Left cardiac atrium (tissue), 4 donors: ENCODE measurements at regions not wholly inside any gene's neighbourhood (a gene's known extent, or its start where the extent isn't known, plus 50 kb on each side); places are given as distances from the start of the nearest gene placed in this dataset.
"Not testable (repeated sequence)": the region's sequence is repeated elsewhere in the genome, so short reads cannot be mapped to it uniquely, and the experiment has no call there.

Experiments used
- ATAC-seq, 2 donors: fragments of 200-7000 bp; cut with Tn5 transposase; one replicate each; pipeline ENCODE4 v1.9.1; 2020; ENCODE audit warnings: mild to moderate bottlenecking in 2 of 2, moderate library complexity in 2 of 2
- DNase-seq: peaks from one replicate; pipeline ENCODE4 v3.0.0-alpha.2; 2020
- intact Hi-C, 2 donors: fragments of 100-400 bp; cut with DNase I; formaldehyde crosslinking; loops; one replicate each; pipeline versions ENCODE4 v1.14.1 to v1.15.1; 2022 to 2023
- donor health status: DM: no; HTN: yes; CAD: no.
- donor health status: DM: no; HTN: yes; CAD: no; lungs with severe emphysema.
- donor health status: DM: yes; HTN: yes; CAD: no.
- donor health status: Dilated cardiomyopathy.

DNA sequence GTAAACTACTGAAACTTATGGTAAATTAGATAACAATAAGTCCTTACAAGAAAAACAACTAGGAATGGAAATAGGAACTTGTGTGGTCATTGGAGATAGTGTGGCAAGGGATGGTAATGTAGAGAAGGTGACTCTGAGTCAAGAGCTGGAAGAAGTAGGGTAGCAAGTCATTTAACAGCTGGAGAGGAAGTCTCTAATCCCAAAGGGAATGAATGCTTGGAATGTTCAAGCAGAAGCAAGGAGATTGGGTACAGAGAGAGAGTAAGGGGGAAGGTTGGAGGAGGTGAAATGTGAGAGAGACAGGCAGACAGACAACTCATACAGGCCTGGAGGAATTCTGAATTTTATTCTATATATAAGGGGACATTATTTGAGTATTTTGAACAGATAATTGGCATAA lies 260.6 kb upstream of the MAD2L1 start:
- no peak for DNase-seq
- intact Hi-C loops = no loop called here
- no peak for ATAC-seq

DNA sequence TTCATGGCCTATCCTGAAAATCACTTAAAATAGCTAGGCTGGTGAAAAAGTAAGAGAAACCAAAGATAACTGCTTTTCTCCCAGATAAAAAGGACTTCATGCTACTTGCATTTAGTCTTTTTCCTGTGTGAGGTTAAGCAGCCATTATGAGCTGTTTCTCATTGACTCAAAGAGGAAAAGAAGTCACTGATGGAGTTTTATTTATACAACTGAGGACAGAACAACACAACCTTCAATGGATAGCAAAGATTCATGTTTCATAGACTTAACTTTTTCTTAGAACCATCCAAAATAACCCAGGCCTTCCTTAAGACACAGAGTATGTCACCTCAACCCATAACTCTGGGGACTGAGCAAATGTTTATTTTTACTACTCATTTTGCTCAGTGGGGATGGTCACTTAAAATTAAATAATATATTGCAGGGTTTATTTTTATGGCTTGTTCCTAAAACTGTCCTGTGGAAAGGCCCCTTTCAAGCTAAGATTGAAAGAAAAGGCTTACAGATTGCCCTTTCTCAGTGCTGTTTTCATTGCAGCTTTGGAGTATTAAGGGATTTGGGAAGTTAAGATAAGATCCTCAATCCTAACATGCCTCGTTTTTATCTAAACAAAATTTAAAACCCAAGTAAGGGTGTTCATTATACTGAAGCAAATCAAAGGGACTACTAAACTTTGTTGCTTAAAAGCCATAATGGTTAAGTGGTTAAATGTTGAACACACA lies 252.6 kb upstream of the MAD2L1 start:
- ATAC-seq = no peak
- DNase-seq = no peak
- intact Hi-C loops = no loop called here

DNA sequence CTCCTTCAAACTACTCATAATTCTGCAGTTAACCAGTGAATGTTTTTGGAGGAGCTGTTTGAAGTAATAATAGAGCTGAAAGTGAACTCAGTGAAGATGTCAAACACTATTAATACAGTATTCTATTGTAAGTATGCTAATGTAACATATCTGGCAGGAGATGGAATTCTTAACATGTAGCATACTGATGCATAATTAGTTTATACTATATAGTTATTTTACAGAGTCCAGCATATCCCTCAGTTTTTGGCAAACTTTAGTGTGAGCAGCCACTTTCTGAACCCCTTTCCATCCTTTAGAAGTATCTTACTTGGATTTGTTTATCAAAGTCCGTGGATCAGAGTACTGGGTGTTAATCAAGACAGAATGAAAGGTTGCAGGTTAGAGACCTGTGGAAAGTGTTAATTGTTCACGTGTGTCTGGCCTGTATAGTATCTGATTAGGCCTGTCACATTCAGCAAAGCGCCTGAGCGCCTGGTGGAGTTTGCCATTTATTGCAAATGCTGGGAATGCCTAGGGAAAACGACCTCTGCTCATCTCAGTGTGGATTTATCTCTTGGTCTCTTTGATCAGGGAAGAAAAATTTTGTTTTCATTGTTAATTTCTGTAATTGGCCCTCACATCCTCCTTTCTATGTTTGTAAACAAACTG lies 251.7 kb upstream of the MAD2L1 start:
- intact Hi-C loops = no loop called here
- no peak for ATAC-seq

DNA sequence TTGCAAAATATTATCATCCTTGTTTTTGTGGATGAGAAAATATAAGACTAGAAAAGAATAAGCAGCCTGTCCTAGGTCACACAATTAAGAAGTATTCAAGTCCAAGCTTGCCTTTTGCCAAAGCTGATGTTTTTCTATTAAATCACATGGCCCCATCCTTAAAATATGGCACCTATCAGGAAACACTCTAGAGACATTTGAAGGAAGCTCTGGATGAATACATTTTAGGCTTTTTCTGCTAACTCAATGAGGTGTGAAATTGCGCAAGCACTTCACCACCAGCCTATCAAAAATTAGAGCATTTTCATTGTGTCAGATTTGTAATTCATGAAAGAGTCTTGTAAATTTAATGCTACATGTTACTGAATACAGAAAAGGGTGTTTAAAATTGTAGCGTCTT lies 251.1 kb upstream of the MAD2L1 start:
- DNase-seq (no peak), ATAC-seq (no peak)
- intact Hi-C loops = no loop called here

More for the DNA sequence above, 251.7 kb upstream of the MAD2L1 start:
- no peak for DNase-seq

DNA sequence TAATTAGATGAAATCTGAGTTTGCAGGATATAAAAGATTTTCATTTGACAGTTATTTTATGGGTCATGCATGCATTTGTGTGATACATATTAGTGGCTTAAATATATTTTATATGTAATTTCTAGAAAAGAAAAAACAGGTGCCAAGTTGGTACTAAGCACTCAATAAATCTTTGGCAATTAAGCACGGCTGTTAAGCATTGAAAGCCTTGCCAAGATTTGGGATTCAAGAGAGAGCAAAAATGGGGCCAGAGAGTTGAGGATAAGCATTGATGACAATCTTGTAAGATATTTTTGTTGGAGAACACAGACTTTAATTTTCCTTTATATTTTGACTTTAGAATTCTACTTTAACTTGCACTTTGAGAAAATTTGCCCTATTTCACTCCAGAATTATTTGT lies 249.8 kb upstream of the MAD2L1 start:
- intact Hi-C loops = no loop called here
- DNase-seq = no peak

DNA sequence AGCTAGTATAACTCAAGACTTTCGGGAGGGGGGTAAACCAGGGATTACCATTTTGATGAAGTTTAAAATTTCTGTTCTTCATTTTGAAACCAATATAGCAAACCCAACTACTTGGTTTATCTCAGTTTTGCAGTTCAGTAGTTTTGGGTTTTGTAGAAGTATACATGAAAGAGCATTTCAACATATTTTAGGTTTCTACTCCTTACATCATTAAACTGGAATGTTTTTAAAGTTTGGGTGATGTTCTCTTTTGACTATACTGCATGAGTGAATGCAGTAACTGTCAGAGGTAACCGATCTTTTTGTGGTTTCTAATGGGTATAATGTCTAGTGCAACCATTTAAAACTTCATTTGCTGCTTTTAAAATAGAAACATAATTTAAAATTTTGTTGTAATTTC lies 248.3 kb upstream of the MAD2L1 start:
- intact Hi-C loops = no loop called here
- DNase-seq = no peak
- no peak for ATAC-seq

More for the DNA sequence above, 249.8 kb upstream of the MAD2L1 start:
- no peak for ATAC-seq

DNA sequence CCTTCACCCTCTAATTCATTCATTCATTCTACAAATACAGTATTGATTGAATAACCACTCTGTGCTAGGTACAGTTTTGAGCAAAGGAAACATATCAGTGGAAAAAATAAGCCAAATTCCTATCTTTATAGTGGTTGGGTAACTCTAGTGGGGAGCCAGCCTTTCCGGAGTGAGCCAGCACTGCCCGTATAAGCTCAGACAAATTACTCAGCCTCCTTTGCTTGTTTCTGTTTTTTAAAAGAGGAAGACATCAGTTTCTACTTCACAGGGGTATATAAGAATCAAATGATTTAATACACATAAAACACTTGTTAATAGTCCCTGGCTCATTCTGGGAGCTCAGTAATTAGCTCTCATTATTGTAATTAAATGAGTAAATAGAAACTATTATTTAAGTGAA lies 238.2 kb upstream of the MAD2L1 start:
- ATAC-seq (peak in 1 of 2 donors; percentile 44), DNase-seq (no peak)
- intact Hi-C loops = no loop called here

DNA sequence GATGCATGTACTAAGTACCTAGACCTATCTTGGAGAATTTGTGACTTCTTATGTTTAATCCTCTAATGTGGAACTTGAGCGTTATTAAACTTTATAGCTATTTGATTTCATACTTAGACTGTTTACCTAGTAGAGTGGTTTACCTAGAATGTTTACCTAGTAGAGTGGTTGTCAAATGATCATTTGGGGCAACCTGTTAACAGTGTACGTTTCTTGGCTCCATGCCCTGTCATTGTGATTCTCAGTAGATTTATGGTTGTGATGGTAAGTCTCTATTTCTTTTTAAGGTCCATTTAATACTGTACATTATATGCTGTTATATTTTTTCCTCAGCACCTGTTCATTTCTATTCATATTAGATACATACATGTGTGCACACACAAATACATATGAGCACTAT lies 233.0 kb upstream of the MAD2L1 start:
- ATAC-seq (no peak), DNase-seq (no peak)
- intact Hi-C loops = no loop called here

DNA sequence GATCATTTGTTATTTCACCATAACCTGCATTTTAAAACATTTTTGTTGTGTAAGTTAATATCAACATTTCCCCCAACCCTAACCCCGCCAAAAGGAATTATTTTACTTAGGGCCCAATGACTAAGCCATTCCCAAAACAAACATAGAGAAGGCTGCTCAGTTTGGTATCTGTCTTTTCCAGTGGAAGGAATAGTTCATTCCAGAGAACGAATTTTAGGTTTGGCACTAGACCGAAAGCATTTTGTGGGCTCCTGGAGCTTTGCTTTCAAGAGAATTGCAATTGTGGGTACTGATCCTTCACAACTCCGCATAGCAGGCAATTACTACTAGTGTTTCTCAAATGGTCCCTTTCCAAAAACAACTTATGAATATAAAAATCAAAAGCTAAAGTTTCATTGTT lies 226.7 kb upstream of the MAD2L1 start:
- intact Hi-C loops = no loop called here
- ATAC-seq (no peak), DNase-seq (no peak)

DNA sequence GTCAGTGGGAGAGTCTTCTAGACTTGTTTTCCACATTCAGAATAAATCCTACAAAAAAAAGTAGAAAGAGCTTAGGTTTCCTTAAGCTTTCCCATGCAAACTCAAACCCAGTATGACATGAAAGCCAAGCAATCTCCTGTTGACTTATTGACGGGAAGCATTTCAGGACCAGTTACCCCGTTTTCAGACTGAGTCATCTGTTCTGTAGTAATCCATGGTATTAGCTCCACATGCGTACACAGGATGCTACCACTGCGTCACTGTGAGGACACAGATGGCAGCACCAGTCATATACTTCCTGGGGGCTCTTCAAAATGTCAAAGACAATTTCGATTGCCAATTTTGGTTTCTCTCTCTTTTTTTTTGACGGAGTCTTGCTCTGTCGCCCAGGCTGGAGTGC lies 224.9 kb upstream of the MAD2L1 start:
- intact Hi-C loops = no loop called here
- ATAC-seq = no peak
- no peak for DNase-seq

DNA sequence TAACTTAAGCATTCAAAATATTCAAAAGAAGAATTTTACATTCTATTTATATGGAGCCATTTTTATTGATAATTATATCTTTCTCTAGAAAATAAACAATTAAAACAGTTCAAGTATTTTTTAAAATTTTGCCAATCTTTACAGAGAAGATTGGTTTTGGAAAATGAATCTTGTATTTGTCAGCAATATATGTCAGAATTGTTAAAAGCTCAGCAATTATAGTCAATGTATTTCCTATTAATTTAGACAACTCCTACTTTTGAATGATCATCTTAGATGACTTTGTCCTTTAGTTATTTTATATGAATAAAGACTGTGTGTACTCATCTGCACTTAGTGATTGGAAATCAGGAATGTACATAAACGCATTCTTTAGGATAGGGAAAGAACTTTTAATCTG lies 223.9 kb upstream of the MAD2L1 start:
- intact Hi-C loops = no loop called here
- ATAC-seq (no peak), DNase-seq (no peak)

DNA sequence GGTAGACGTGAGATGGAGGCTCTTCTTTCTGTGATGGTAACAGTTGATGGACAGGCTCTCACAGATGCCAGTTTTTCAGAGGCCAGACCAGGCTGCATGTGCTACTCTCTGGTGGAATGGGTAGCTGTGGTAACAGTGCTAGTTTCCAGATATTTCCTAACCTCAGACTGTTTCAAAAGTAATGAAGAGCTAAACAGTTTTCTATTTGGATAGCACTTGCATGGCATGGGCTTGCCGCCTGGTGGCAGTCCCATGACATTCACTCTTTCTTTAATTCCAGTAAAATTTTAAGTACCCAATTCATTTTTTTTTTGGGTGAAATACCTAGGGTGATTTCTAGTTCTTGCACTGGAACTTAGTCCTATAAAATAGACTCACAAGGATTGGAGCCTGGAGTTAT lies 220.2 kb upstream of the MAD2L1 start:
- DNase-seq = no peak
- intact Hi-C loops = no loop called here
- ATAC-seq = peak in 1 of 2 donors; percentile 70

DNA sequence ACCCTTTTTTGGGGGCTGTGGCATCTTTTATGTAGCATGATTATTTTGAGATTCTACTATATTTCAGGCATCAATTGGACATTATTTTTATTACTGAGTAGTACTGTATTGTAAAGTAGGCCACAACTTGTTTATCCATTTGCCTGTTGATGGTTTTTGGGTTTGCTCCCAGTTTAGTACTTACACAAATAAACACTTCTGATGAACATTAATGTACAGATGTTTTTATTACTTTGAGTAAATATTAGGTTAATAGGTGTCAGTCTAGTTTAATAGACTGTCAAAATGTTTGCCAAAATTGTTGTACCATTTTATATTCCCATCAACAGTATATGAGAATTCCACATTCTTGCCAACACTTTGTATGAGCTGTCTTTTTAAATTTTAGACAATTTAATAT lies 214.9 kb upstream of the MAD2L1 start:
- intact Hi-C loops = no loop called here
- DNase-seq (no peak), ATAC-seq (no peak)

DNA sequence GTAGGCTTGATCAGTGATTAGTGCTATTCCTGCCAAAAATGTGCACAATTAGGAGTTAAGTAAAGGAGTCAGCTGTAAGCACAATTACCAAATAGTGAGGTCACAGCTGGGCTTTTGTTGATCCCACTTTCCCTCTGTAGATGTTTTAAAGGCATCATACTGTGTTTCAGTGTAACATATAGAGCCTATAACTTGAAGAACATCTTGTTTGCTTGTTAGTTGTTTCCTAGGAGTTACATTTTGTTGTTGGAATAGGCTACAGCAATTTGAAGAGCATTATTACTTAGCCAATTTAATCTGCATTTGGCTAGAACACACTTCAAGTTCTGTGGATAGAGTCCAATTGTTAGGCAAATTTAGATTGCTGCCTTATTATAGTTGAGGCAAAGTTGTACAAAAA lies 210.7 kb upstream of the MAD2L1 start:
- intact Hi-C loops = no loop called here
- DNase-seq (no peak), ATAC-seq (no peak)

DNA sequence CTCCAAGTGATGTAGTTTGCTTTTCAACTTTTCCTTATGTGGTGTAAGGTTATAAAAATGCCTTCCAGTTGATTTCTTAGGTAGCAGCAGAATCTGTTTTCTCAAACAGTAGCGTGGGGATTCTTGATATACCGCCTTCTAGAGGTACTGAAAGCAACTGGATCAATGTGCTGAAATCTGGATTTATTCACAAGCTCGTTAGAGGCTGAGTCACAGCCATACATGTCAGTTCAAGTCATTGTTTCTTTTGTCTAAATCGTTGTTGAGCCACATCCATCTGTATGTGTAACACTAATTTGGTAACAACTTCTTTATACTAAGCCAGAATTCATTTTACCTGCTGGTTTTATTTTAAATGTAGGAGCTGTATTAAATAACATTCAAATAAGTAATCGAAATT lies 200.0 kb upstream of the MAD2L1 start:
- ATAC-seq (no peak), DNase-seq (no peak)
- intact Hi-C loops = no loop called here

DNA sequence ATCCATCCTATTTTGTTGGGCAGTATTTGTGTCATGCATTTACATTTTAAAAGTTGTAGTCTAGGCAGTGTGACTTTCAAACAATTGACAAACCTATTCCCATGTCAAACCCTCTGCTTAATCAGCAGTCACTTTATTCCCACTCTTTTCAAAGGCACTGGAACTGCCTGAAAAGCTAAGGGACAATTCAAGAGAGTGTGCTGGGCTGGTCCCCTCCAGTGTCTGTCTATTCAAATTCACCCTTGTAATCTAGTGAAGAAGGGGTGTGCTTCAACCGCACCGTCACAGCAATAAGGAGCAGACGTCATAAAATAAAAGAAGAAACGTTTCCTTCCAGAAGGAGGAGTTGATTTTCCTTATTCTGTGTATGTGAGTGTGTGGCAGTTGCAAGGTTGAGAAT lies 197.0 kb upstream of the MAD2L1 start:
- ATAC-seq = no peak
- DNase-seq = no peak

DNA sequence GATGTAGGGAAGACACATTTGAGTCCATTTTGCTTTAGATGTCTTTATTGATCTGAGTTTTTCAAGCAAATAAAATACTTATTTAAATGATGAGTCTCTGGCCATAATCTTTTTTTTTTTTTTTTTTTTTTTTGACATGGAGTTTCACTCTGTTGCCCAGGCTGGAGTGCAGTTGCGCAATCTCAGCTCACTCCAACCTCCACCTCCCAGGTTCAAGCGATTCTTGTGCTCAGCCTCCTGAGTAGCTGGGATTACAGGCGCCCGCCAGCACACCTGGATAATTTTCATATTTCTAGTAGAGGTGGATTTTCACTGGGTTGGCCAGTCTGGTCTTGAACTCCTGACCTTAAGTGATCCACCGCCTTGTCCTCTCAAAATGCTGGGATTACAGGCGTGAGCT lies 194.5 kb upstream of the MAD2L1 start:
- intact Hi-C loops = no loop called here
- no peak for ATAC-seq
- no peak for DNase-seq

More for the DNA sequence above, 197.0 kb upstream of the MAD2L1 start:
- intact Hi-C loops = no loop called here

DNA sequence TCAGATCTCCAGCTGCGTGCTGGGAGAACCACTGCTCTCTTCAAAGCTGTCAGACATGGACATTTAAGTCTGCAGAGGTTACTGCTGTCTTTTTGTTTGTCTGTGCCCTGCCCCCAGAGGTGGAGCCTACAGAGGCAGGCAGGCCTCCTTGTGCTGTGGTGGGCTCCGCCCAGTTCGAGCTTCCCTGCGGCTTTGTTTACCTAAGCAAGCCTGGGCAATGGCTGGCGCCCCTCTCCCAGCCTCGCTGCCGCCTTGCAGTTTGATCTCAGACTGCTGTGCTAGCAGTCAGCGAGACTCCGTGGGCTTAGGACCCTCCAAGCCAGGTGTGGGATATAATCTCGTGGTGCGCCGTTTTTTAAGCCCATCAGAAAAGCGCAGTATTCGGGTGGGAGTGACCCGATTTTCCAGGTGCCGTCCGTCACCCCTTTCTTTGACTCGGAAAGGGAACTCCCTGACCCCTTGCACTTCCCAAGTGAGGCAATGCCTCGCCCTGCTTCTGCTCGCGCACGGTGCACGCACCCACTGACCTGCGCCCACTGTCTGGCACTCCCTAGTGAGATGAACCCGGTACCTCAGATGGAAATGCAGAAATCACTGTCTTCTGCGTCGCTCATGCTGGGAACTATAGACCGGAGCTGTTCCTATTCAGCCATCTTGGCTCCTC lies 189.6 kb upstream of the MAD2L1 start:
- intact Hi-C loops, ATAC-seq, DNase-seq: not testable (repeated sequence)

DNA sequence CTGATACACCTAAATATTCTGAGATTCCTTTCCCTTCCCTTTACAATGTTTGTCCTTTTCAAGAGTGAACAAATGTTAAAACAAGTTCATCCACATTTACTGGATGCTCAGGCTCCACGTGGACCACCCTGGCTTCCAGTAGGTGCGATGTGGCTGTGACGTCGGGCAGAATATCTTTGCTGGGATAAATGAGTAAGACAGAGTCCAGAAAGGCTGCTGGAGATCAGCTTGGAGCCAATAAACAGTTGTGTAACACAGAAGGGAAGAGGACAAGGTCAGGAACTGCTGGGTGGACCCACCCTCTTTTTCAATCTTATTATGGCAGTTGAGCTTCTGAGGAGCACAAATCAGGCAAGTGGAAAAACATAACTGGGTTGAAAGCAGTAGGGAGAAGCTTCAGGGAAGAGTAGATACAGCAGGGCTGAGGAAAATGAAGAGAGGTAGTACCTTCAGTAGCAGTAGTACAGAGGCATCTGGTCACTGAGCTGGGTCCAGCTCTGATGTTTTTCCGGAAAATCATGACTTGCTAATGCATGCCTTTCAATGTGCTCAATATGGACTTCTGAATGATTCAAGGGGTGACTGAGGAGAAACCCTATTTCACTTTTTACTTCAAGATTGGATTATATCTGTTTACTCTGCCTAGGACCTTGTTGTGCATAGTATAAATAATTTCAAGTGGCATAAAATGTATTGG lies 171.8 kb upstream of the MAD2L1 start:
- ATAC-seq = no peak
- intact Hi-C loops = no loop called here
- DNase-seq = no peak

DNA sequence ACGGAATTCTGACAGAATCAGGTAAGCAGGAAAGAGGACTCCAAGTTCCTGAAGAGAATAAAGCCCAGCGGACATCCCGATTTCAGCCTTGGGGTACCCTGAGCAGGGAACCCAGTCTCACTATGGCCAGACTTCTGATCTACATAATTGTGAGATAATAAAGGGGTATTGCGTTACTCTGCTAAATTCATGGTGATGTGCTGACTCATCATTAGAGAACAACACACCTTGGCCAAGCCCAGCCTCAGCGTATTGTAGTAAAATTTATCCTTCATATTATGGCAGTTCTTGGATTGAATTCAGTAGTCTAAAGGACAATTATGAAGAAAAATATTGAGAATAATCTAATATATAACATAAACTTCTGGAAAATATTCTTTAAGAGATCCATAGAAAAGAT lies 170.2 kb upstream of the MAD2L1 start:
- ATAC-seq (no peak), DNase-seq (no peak)
- intact Hi-C loops = no loop called here
